Fibroblast of the aortic adventitia (primary cell): ENCODE measurements at regions not wholly inside any gene's neighbourhood (a gene's known extent, or its start where the extent isn't known, plus 50 kb on each side); places are given as distances from the start of the nearest gene placed in this dataset.
"Not testable (repeated sequence)": the region's sequence is repeated elsewhere in the genome, so short reads cannot be mapped to it uniquely, and the experiment has no call there.

Experiments used
- DNase-seq: peaks from one replicate; pipeline ENCODE4 v3.0.0-alpha.2; 2010; ENCODE audit warnings: low read depth
- H3K4me3 ChIP-seq: 2 replicates; pipeline ENCODE4 v1.5.1; 2011; ENCODE audit warnings: low read depth, mild to moderate bottlenecking, control low read depth, low read length, moderate library complexity
- TF ChIP-seq, protein P1 (sequence below): IDR thresholded peaks from 2 replicates; pipeline ENCODE4 v1.5.1; 2011; ENCODE audit warnings: mild to moderate bottlenecking, low read length, control low read depth, inconsistent platforms; ENCODE audit not compliant: insufficient read depth

- TF ChIP-seq, protein P1, sequence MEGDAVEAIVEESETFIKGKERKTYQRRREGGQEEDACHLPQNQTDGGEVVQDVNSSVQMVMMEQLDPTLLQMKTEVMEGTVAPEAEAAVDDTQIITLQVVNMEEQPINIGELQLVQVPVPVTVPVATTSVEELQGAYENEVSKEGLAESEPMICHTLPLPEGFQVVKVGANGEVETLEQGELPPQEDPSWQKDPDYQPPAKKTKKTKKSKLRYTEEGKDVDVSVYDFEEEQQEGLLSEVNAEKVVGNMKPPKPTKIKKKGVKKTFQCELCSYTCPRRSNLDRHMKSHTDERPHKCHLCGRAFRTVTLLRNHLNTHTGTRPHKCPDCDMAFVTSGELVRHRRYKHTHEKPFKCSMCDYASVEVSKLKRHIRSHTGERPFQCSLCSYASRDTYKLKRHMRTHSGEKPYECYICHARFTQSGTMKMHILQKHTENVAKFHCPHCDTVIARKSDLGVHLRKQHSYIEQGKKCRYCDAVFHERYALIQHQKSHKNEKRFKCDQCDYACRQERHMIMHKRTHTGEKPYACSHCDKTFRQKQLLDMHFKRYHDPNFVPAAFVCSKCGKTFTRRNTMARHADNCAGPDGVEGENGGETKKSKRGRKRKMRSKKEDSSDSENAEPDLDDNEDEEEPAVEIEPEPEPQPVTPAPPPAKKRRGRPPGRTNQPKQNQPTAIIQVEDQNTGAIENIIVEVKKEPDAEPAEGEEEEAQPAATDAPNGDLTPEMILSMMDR, result no peak
- no peak overlapping the region for H3K4me3 ChIP-seq
- DNase-seq, result peak; percentile 52
Observed at GRCh38 chr10:90245623-90246022, 544.2 kb downstream of the KIF20B start.

DNA sequence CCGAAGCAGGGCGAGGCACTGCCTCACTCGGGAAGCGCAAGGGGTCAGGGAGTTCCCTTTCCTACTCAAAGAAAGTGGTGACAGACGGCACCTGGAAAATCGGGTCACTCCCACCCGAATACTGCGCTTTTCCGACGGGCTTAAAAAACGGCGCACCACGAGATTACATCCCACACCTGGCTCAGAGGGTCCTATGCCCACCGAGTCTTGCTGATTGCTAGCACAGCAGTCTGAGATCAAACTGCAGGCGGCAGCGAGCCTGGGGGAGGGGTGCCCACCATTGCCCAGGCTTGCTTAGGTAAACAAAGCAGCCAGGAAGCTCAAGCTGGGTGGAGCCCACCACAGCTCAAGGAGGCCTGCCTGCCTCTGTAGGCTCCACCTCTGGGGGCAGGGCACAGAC, 549.4 kb downstream of the KIF20B start:
- H3K4me3 ChIP-seq, DNase-seq: not testable (repeated sequence)

GRCh38 chr10:90269699-90270098, 568.3 kb downstream of the KIF20B start:
- TF ChIP-seq, protein P1, result no peak
- no peak for DNase-seq
- H3K4me3 ChIP-seq, result no peak overlapping the region

- H3K4me3 ChIP-seq, result no peak overlapping the region
- DNase-seq, result no peak
- TF ChIP-seq, protein P1, result no peak
Observed at GRCh38 chr10:90274721-90275468, 573.5 kb downstream of the KIF20B start.

DNA sequence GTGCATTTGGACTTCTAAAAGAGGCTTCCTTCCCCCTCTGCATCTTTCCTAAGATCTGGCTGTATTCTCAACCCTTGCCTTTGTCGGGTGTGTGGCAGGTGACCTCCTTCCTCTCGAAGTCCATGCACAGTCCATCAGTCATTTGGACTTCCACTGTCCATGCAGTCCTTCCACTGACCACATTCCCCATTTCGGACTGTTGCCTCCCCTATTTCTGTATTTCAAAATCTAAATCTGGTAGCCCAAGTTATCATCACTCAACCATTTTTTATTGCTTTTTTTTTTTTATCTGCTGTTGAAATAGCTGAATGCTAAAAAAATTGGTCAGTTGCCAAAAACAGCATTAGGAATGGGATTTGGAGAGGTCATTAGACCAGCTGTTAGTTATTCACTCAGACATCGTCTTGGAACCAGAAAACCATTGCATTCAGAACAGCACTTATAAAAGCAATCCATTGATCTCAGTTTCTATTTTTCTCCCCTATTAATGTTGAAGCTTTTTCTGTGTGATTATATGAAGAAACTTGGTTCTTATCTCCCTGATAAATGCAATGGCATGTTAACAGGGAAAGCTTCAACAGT, 575.6 kb downstream of the KIF20B start:
- no peak overlapping the region for H3K4me3 ChIP-seq
- peak; percentile 85 for DNase-seq
- TF ChIP-seq, protein P1, result no peak

GRCh38 chr10:90286406-90286805, 571.4 kb downstream of the HTR7 start:
- H3K4me3 ChIP-seq, result no peak overlapping the region
- no peak for DNase-seq
- TF ChIP-seq, protein P1, result no peak

- H3K4me3 ChIP-seq, result no peak overlapping the region
- no peak for DNase-seq
- TF ChIP-seq, protein P1, result no peak
Observed at GRCh38 chr10:90286941-90287340, 570.9 kb downstream of the HTR7 start.
